A673 (cell line): ENCODE measurements at regions not wholly inside any gene's neighbourhood (a gene's known extent, or its start where the extent isn't known, plus 50 kb on each side); places are given as distances from the start of the nearest gene placed in this dataset.

Experiments used
- BruUV-seq: library from RNA; stranded (reverse); fragments of 400-500 nt; replicated peaks from 2 replicates; lab custom pipeline; 2021; lab: Mats Ljungman, UMichigan
- CTCF ChIA-PET: fragments of 300-600 bp; sonication (Branson Sonifier 250); formaldehyde crosslinking; loops from one replicate; lab custom pipeline; 2022; ENCODE audit warnings: antibody characterized with exemption; lab: Charles Lee
- POLR2A ChIA-PET: fragments of 300-600 bp; sonication (Branson Sonifier 250); formaldehyde crosslinking; loops from one replicate; lab custom pipeline; 2022; ENCODE audit warnings: antibody characterized with exemption; ENCODE audit not compliant: low non-redundant PET; lab: Charles Lee
- DNase-seq: peaks from one replicate; pipeline ENCODE4 v3.0.0-alpha.2; 2015; ENCODE audit warnings: low spot score
- H3K27ac ChIP-seq: fragments of 200-600 bp; sonication (generic); 2 replicates; pipeline ENCODE4 v1.5.1; 2016; ENCODE audit warnings: mixed run types, low read depth, mild to moderate bottlenecking, mixed read lengths, antibody characterized with exemption, low read length; ENCODE audit not compliant: poor library complexity, severe bottlenecking
- H3K27me3 ChIP-seq: fragments of 200-600 bp; sonication (generic); replicated peaks from 2 replicates; pipeline ENCODE4 v1.6.1; 2017; ENCODE audit warnings: mixed run types, low read depth, mild to moderate bottlenecking, mixed read lengths, antibody characterized with exemption, low read length; ENCODE audit not compliant: insufficient read depth, poor library complexity
- H3K36me3 ChIP-seq: fragments of 200-600 bp; sonication (generic); 2 replicates; pipeline ENCODE4 v1.6.1; 2016; ENCODE audit warnings: mixed run types, mild to moderate bottlenecking, mixed read lengths, antibody characterized with exemption, low read length; ENCODE audit not compliant: insufficient read depth, poor library complexity, severe bottlenecking
- H3K4me1 ChIP-seq: fragments of 200-600 bp; sonication (generic); 2 replicates; pipeline ENCODE4 v1.6.1; 2017; ENCODE audit warnings: mixed run types, mild to moderate bottlenecking, mixed read lengths, antibody characterized with exemption, low read length; ENCODE audit not compliant: insufficient read depth, poor library complexity, severe bottlenecking
- H3K4me3 ChIP-seq: fragments of 200-600 bp; sonication (generic); 2 replicates; pipeline ENCODE4 v1.5.1; 2016; ENCODE audit warnings: low read depth, mixed run types, mild to moderate bottlenecking, mixed read lengths, low read length; ENCODE audit not compliant: poor library complexity, severe bottlenecking
- H3K9me3 ChIP-seq: fragments of 200-600 bp; sonication (generic); 2 replicates; pipeline ENCODE4 v1.6.1; 2016; ENCODE audit warnings: mixed run types, low read depth, mild to moderate bottlenecking, mixed read lengths, antibody characterized with exemption, low read length; ENCODE audit not compliant: poor library complexity, severe bottlenecking
- CTCF ChIP-seq: fragments of 300-800, 200-600 bp; sonication (generic); conservative IDR thresholded peaks from 2 replicates; pipeline ENCODE4 v1.5.1; 2017; ENCODE audit warnings: low read depth, mild to moderate bottlenecking, antibody characterized with exemption, low read length, moderate library complexity, mixed read lengths
- EZH2 ChIP-seq: fragments of 200-600 bp; sonication (generic); IDR thresholded peaks from 2 replicates; pipeline ENCODE4 v1.6.1; 2017; ENCODE audit warnings: borderline replicate concordance, low read depth, mild to moderate bottlenecking, mixed read lengths, antibody characterized with exemption, low read length; ENCODE audit not compliant: poor library complexity, severe bottlenecking
- intact Hi-C: fragments of 100-400 bp; cut with micrococcal nuclease; formaldehyde crosslinking; loops from one replicate; pipeline ENCODE4 v1.10.0; 2022; ENCODE audit not compliant: unreplicated experiment

DNA sequence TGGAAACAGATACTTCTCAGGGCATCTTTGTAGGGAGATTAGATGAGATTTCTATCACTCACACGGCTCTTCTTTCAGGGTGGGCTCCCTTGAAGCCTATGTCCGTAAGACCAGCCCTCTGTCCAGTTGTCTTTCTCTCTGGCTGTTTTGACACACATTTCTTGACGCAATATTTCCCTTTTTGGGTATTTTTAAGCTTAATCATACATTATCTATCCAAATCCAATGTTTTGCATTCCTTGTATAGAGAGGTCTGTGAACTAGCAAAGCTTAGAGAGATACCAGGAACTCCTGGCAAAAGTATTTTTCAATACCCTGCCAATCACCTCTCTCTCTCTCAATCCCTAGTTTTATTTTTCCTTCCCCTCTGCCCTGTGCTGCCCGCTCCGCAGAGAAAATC is 79.3 kb downstream of the EOMES start:
- POLR2A ChIA-PET: no interaction called here
- CTCF ChIA-PET: no interaction called here
- no peaks in the 10 kb centered on the region for H3K27me3 ChIP-seq
- no peak for TF ChIP-seq CTCF
- TF ChIP-seq EZH2: no peak
- H3K9me3 ChIP-seq: no peaks in the 10 kb centered on the region
- H3K36me3 ChIP-seq: no peaks in the 10 kb centered on the region
- H3K4me1 ChIP-seq: no peaks in the 10 kb centered on the region
- DNase-seq: no peak
- no TSS peak for BruUV-seq
- H3K27ac ChIP-seq: no peak overlapping the region
- no peak overlapping the region for H3K4me3 ChIP-seq
- intact Hi-C loops: no loop called here

- DNase-seq: no peak
- intact Hi-C loops: no loop called here
- CTCF ChIA-PET: no interaction called here
- Histone ChIP-seq H3K4me1 (no peaks in the 10 kb centered on the region), H3K9me3 (no peaks in the 10 kb centered on the region), H3K27ac (no peak overlapping the region), H3K36me3 (no peaks in the 10 kb centered on the region), H3K27me3 (no peaks in the 10 kb centered on the region), H3K4me3 (no peak overlapping the region)
- BruUV-seq: no TSS peak
- TF ChIP-seq CTCF: no peak
- POLR2A ChIA-PET: no interaction called here
Measured at GRCh38 chr3:27641888-27642601, 80.1 kb downstream of the EOMES start.

- TF ChIP-seq EZH2 (no peak), CTCF (no peak)
- intact Hi-C loops: no loop called here
- Histone ChIP-seq H3K4me3 (no peak overlapping the region), H3K4me1 (no peaks in the 10 kb centered on the region), H3K27me3 (no peaks in the 10 kb centered on the region), H3K9me3 (no peaks in the 10 kb centered on the region), H3K27ac (no peak overlapping the region), H3K36me3 (no peaks in the 10 kb centered on the region)
- no peak for DNase-seq
- no TSS peak for BruUV-seq
- POLR2A ChIA-PET: no interaction called here
- CTCF ChIA-PET: no interaction called here
Measured at GRCh38 chr3:27641271-27641800, 80.8 kb downstream of the EOMES start.
